Fibroblast of lung (primary cell): ENCODE measurements at regions not wholly inside any gene's neighbourhood (a gene's known extent, or its start where the extent isn't known, plus 50 kb on each side); places are given as distances from the start of the nearest gene placed in this dataset.
A peak's percentile ranks its signal among the peaks of the same experiment; 100 is the strongest.

ENCODE experiments used
- CTCF ChIP-seq, 2 donors: IDR thresholded peaks in 1 of 2; conservative IDR thresholded peaks in 1 of 2; 1 replicate in 1 of 2; 2 replicates in 1 of 2; pipeline ENCODE4 v1.5.1; 2011 to 2012; ENCODE audit warnings: low read length in 2 of 2, control low read depth in 1 of 2, inconsistent platforms in 1 of 2, low read depth in 1 of 2, mild to moderate bottlenecking in 1 of 2
- EZH2 ChIP-seq: IDR thresholded peaks from 2 replicates; pipeline ENCODE4 v1.5.1; 2012; ENCODE audit warnings: low read length, control low read depth, mild to moderate bottlenecking; ENCODE audit errors: missing control alignments

GRCh38 chr9:22718653-22719052 lies 272.0 kb downstream of the DMRTA1 start:
- TF ChIP-seq CTCF (conservative IDR thresholded peaks at IDR 0.05 in 1 of 2, IDR thresholded peaks at IDR 0.05 in 1 of 2; ENCODE audit: low read depth in 1 of 2, low read length in 2 of 2) (peak in 1 of 2 donors; percentile 18), EZH2 (no peak)
